Effector memory CD4-positive, alpha-beta T cell (primary cell): ENCODE measurements at regions not wholly inside any gene's neighbourhood (a gene's known extent, or its start where the extent isn't known, plus 50 kb on each side); places are given as distances from the start of the nearest gene placed in this dataset.

Experiments
- DNase-seq, 3 donors: peaks; one replicate each; pipeline ENCODE4 v3.0.0-alpha.2; 2020
- H3K27ac ChIP-seq: 2 replicates; pipeline ENCODE4 v1.7.0; 2013; ENCODE audit warnings: mild to moderate bottlenecking, low read length, moderate library complexity; ENCODE audit not compliant: insufficient read depth, poor library complexity, severe bottlenecking
- H3K27me3 ChIP-seq: replicated peaks from 2 replicates; pipeline ENCODE4 v1.7.0; 2013; ENCODE audit warnings: mild to moderate bottlenecking, low read length; ENCODE audit not compliant: insufficient read depth, control insufficient read depth, poor library complexity, severe bottlenecking
- H3K36me3 ChIP-seq: 2 replicates; pipeline ENCODE4 v1.7.0; 2013; ENCODE audit warnings: mild to moderate bottlenecking, low read length, moderate library complexity; ENCODE audit not compliant: control insufficient read depth, insufficient read depth
- H3K4me1 ChIP-seq: 2 replicates; pipeline ENCODE4 v1.7.0; 2013; ENCODE audit warnings: low read length, mild to moderate bottlenecking; ENCODE audit not compliant: control insufficient read depth, insufficient read depth, poor library complexity, severe bottlenecking
- H3K4me3 ChIP-seq: 2 replicates; pipeline ENCODE4 v1.7.0; 2013; ENCODE audit warnings: low read length, low read depth, mild to moderate bottlenecking; ENCODE audit not compliant: insufficient read depth, poor library complexity, severe bottlenecking
- H3K9me3 ChIP-seq: 2 replicates; pipeline ENCODE4 v1.7.0; 2013; ENCODE audit warnings: mild to moderate bottlenecking, low read length, moderate library complexity; ENCODE audit not compliant: control insufficient read depth

- no peak overlapping the region for H3K27ac ChIP-seq
- no peaks in the 10 kb centered on the region for H3K4me1 ChIP-seq
- no peak for DNase-seq
- no peak overlapping the region for H3K4me3 ChIP-seq
- H3K27me3 ChIP-seq, result no peaks in the 10 kb centered on the region
- H3K9me3 ChIP-seq, result no peaks in the 10 kb centered on the region
- H3K36me3 ChIP-seq, result no peaks in the 10 kb centered on the region
These were observed 248.0 kb upstream of the ARRDC4 start for GRCh38 chr15:97712530-97712929.

GRCh38 chr15:97717806-97718205, 242.7 kb upstream of the ARRDC4 start:
- H3K9me3 ChIP-seq, result no peaks in the 10 kb centered on the region

GRCh38 chr15:97718509-97718908, 242.0 kb upstream of the ARRDC4 start:
- no peaks in the 10 kb centered on the region for H3K36me3 ChIP-seq
- H3K4me1 ChIP-seq, result no peaks in the 10 kb centered on the region
- H3K4me3 ChIP-seq, result no peak overlapping the region
- no peaks in the 10 kb centered on the region for H3K27me3 ChIP-seq
- DNase-seq, result no peak
- no peaks in the 10 kb centered on the region for H3K9me3 ChIP-seq
- H3K27ac ChIP-seq, result no peak overlapping the region

More at GRCh38 chr15:97717806-97718205, 242.7 kb upstream of the ARRDC4 start:
- no peak overlapping the region for H3K27ac ChIP-seq
- H3K36me3 ChIP-seq, result no peaks in the 10 kb centered on the region
- DNase-seq, result no peak
- H3K27me3 ChIP-seq, result no peaks in the 10 kb centered on the region
- H3K4me3 ChIP-seq, result no peak overlapping the region
- H3K4me1 ChIP-seq, result no peaks in the 10 kb centered on the region

- no peak for DNase-seq
- no peak overlapping the region for H3K27ac ChIP-seq
- H3K4me1 ChIP-seq, result no peaks in the 10 kb centered on the region
- H3K4me3 ChIP-seq, result no peak overlapping the region
- H3K9me3 ChIP-seq, result no peaks in the 10 kb centered on the region
- H3K27me3 ChIP-seq, result no peaks in the 10 kb centered on the region
- H3K36me3 ChIP-seq, result no peaks in the 10 kb centered on the region
These were observed 231.7 kb upstream of the ARRDC4 start for GRCh38 chr15:97728791-97729190.

GRCh38 chr15:97729270-97729669, 231.2 kb upstream of the ARRDC4 start:
- DNase-seq, result no peak
- Histone ChIP-seq H3K27me3 (no peaks in the 10 kb centered on the region), H3K4me3 (no peak overlapping the region), H3K27ac (no peak overlapping the region), H3K36me3 (no peaks in the 10 kb centered on the region), H3K4me1 (no peaks in the 10 kb centered on the region), H3K9me3 (no peaks in the 10 kb centered on the region)

- no peaks in the 10 kb centered on the region for H3K4me1 ChIP-seq
- no peak overlapping the region for H3K4me3 ChIP-seq
- no peaks in the 10 kb centered on the region for H3K36me3 ChIP-seq
- no peaks in the 10 kb centered on the region for H3K9me3 ChIP-seq
- no peak for DNase-seq
- H3K27ac ChIP-seq, result no peak overlapping the region
- H3K27me3 ChIP-seq, result no peaks in the 10 kb centered on the region
These were observed 230.2 kb upstream of the ARRDC4 start for GRCh38 chr15:97730315-97730714.

- Histone ChIP-seq H3K4me1 (no peaks in the 10 kb centered on the region), H3K27ac (no peak overlapping the region), H3K4me3 (no peak overlapping the region), H3K27me3 (no peaks in the 10 kb centered on the region), H3K36me3 (no peaks in the 10 kb centered on the region), H3K9me3 (no peaks in the 10 kb centered on the region)
- no peak for DNase-seq
These were observed 228.6 kb upstream of the ARRDC4 start for GRCh38 chr15:97731859-97732258.

GRCh38 chr15:97733373-97733772, 227.1 kb upstream of the ARRDC4 start:
- Histone ChIP-seq H3K4me1 (no peaks in the 10 kb centered on the region), H3K27me3 (no peaks in the 10 kb centered on the region), H3K9me3 (no peaks in the 10 kb centered on the region), H3K27ac (no peak overlapping the region), H3K36me3 (no peaks in the 10 kb centered on the region), H3K4me3 (no peak overlapping the region)
- no peak for DNase-seq

GRCh38 chr15:97736748-97737147, 223.8 kb upstream of the ARRDC4 start:
- Histone ChIP-seq H3K4me3 (no peak overlapping the region), H3K27ac (no peak overlapping the region), H3K36me3 (no peaks in the 10 kb centered on the region), H3K9me3 (no peaks in the 10 kb centered on the region), H3K4me1 (no peaks in the 10 kb centered on the region), H3K27me3 (no peaks in the 10 kb centered on the region)
- DNase-seq, result no peak

GRCh38 chr15:97745481-97746071, 214.9 kb upstream of the ARRDC4 start:
- DNase-seq, result no peak

More at GRCh38 chr15:97745481-97746071, 214.9 kb upstream of the ARRDC4 start:
- Histone ChIP-seq H3K4me3 (no peak overlapping the region), H3K27me3 (no peaks in the 10 kb centered on the region), H3K36me3 (no peaks in the 10 kb centered on the region), H3K9me3 (no peaks in the 10 kb centered on the region), H3K27ac (no peak overlapping the region), H3K4me1 (no peaks in the 10 kb centered on the region)
